HEK293T (cell line): ENCODE measurements at regions not wholly inside any gene's neighbourhood (a gene's known extent, or its start where the extent isn't known, plus 50 kb on each side); places are given as distances from the start of the nearest gene placed in this dataset.

ENCODE experiments used
- ARNT ChIP-seq: fragments of 450-650 bp; IDR thresholded peaks from 2 replicates; pipeline ENCODE4 v1.6.1; 2017; ENCODE audit warnings: mild to moderate bottlenecking
- BHLHE40 ChIP-seq: fragments of 450-650 bp; IDR thresholded peaks from 2 replicates; pipeline ENCODE4 v1.6.1; 2016; ENCODE audit warnings: mild to moderate bottlenecking, moderate library complexity, borderline replicate concordance
- CTBP1 ChIP-seq: fragments of 450-650 bp; IDR thresholded peaks from 2 replicates; pipeline ENCODE4 v1.6.1; 2016; ENCODE audit warnings: borderline replicate concordance
- ELF4 ChIP-seq: fragments of 450-650 bp; IDR thresholded peaks from 2 replicates; pipeline ENCODE4 v1.6.1; 2017; ENCODE audit warnings: antibody characterized with exemption
- FOXA1 ChIP-seq: fragments of 450-650 bp; IDR thresholded peaks from 2 replicates; pipeline ENCODE4 v1.6.1; 2016; ENCODE audit warnings: mild to moderate bottlenecking
- FOXK2 ChIP-seq: fragments of 450-650 bp; IDR thresholded peaks from 2 replicates; pipeline ENCODE4 v1.6.1; 2016; ENCODE audit warnings: mild to moderate bottlenecking
- FOXM1 ChIP-seq: fragments of 450-650 bp; IDR thresholded peaks from 2 replicates; pipeline ENCODE4 v1.6.1; 2017; ENCODE audit warnings: mild to moderate bottlenecking, borderline replicate concordance
- HDGF ChIP-seq: fragments of 450-650 bp; IDR thresholded peaks from 2 replicates; pipeline ENCODE4 v1.6.1; 2017; ENCODE audit warnings: antibody characterized with exemption, borderline replicate concordance
- L3MBTL2 ChIP-seq: fragments of 450-650 bp; conservative IDR thresholded peaks from 2 replicates; pipeline ENCODE4 v1.6.1; 2016; ENCODE audit warnings: mild to moderate bottlenecking
- NFRKB ChIP-seq: fragments of 450-650 bp; IDR thresholded peaks from 2 replicates; pipeline ENCODE4 v1.6.1; 2016; ENCODE audit warnings: mild to moderate bottlenecking, moderate library complexity
- SP1 ChIP-seq: fragments of 450-650 bp; IDR thresholded peaks from 2 replicates; pipeline ENCODE4 v1.6.1; 2017
- SUZ12 ChIP-seq: fragments of 450-650 bp; IDR thresholded peaks from 2 replicates; pipeline ENCODE4 v1.6.1; 2016; ENCODE audit warnings: mild to moderate bottlenecking
- TARDBP ChIP-seq: fragments of 450-650 bp; IDR thresholded peaks from 2 replicates; pipeline ENCODE4 v1.6.1; 2016
- TF ChIP-seq, protein P1 (sequence below): fragments of 450-650 bp; IDR thresholded peaks from 2 replicates; pipeline ENCODE4 v1.6.1; 2016

DNA sequence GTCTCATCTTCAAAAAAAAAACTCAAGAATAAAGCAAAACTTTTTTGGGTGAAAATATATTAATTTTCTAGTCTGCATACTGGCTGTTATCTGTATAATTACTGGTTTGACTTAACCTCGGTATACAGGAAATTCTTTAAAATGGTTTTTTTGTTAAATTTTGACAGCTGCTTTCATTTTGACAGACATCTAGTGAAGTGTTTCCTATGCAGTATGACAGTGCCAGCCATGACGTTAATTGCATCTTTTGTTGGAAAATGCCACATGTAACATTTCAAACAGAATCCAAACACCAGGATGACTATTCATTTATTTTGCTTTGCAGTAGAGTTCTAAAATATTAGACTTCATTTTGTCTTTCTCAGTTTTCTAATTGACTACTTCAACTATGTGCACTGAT lies 460.4 kb downstream of the NXPH1 start:
- no peak for TF ChIP-seq FOXK2
- TF ChIP-seq L3MBTL2: no peak
- TF ChIP-seq NFRKB: no peak
- no peak for TF ChIP-seq ELF4
- TF ChIP-seq, protein P1, sequence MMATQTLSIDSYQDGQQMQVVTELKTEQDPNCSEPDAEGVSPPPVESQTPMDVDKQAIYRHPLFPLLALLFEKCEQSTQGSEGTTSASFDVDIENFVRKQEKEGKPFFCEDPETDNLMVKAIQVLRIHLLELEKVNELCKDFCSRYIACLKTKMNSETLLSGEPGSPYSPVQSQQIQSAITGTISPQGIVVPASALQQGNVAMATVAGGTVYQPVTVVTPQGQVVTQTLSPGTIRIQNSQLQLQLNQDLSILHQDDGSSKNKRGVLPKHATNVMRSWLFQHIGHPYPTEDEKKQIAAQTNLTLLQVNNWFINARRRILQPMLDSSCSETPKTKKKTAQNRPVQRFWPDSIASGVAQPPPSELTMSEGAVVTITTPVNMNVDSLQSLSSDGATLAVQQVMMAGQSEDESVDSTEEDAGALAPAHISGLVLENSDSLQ: no peak
- no peak for TF ChIP-seq SUZ12
- no peak for TF ChIP-seq SP1
- no peak for TF ChIP-seq HDGF
- no peak for TF ChIP-seq ARNT
- TF ChIP-seq FOXM1: no peak
- no peak for TF ChIP-seq TARDBP
- no peak for TF ChIP-seq FOXA1
- TF ChIP-seq BHLHE40: no peak
- no peak for TF ChIP-seq CTBP1
